ENCODE measurements at regions not wholly inside any gene's neighbourhood (a gene's known extent, or its start where the extent isn't known, plus 50 kb on each side); places are given as distances from the start of the nearest gene placed in this dataset.

GRCh38 chr3:177647876-177648275 is 450.6 kb upstream of the TBL1XR1 start (continued):
- no peak for TF ChIP-seq SP4 (IDR thresholded peaks at IDR 0.05; ENCODE audit: low read length)
- no peak for TF ChIP-seq HDAC2 (IDR thresholded peaks at IDR 0.05; ENCODE audit: borderline replicate concordance in 1 of 2, low read depth in 2 of 2, low read length in 2 of 2)
- TF ChIP-seq HDAC6 (IDR thresholded peaks at IDR 0.05; ENCODE audit: low read depth, low read length): no peak
- no peak for TF ChIP-seq KDM4A (IDR thresholded peaks at IDR 0.05; ENCODE audit: low read depth, low read length, severe bottlenecking)
- no peak for TF ChIP-seq YY1 (IDR thresholded peaks at IDR 0.05; ENCODE audit: low read depth, low read length)
